ENCODE measurements at regions not wholly inside any gene's neighbourhood (a gene's known extent, or its start where the extent isn't known, plus 50 kb on each side); places are given as distances from the start of the nearest gene placed in this dataset.
A peak's percentile ranks its signal among the peaks of the same experiment; 100 is the strongest.

DNA sequence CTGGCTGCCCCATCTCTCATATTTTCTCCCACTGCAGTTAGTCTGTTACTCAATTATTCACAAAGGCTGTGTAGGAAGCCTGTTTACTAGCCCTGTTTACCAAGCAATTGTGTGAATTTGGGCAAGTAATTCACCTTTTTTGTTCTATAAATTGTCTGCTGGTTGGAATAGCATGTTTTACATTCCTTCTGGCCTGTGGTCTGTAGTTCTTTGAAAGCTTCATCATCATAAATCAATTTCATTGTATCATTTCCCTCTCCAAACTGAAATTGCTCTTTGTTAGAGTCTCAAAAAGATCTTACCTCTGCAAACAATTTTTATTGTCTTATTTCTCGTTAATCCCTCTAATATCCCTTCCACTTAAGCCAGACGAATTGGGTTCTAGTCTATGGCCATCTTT lies 1059.5 kb upstream of the ADGRL4 start:
- Histone ChIP-seq H3K9ac (ENCODE audit: insufficient read length) (no peak overlapping the region), H3K27ac (peak overlapping the region; percentile 34; the same call in 1 of the 2 replicates), H3K36me3 (ENCODE audit: insufficient read depth, low read length) (no peaks in the 10 kb centered on the region), H3K4me3 (no peak overlapping the region), H3K9me3 (ENCODE audit: low read depth, low read length) (no peaks in the 10 kb centered on the region)
- DNase-seq (ENCODE audit: low read depth, low spot score): no peak
- TF ChIP-seq FOXP2 (optimal IDR thresholded peaks at IDR 0.05; ENCODE audit: control extremely low read depth, extremely low read length, insufficient read depth) (no peak), EZH2 (IDR thresholded peaks at IDR 0.05) (no peak), POLR2AphosphoS5 (IDR thresholded peaks at IDR 0.05; ENCODE audit: borderline replicate concordance, low read depth, low read length) (no peak)

DNA sequence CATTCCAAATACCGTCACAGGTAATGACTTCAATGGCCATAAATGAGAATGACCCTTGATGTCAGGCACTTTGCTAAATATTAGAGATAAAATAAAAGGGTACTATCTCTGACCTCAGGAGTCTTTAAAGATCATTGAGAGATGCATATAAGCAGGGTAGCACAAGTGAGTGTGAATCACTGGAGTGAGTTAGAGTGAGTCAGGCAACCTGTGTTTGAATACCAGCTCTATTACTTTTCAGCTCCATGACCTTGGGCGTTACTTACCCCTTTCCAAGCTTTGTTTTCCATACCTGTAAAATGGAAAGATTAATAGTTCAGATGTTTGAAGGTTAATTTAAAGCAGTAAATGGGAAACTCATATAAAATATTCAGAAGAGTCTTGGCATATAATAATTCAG lies 1058.0 kb upstream of the ADGRL4 start:
- no peaks in the 10 kb centered on the region for H3K9me3 ChIP-seq (ENCODE audit: low read depth, low read length)
- TF ChIP-seq POLR2AphosphoS5 (IDR thresholded peaks at IDR 0.05; ENCODE audit: borderline replicate concordance, low read depth, low read length): no peak
- no peak for TF ChIP-seq EZH2 (IDR thresholded peaks at IDR 0.05)
- no peak for TF ChIP-seq FOXP2 (optimal IDR thresholded peaks at IDR 0.05; ENCODE audit: control extremely low read depth, extremely low read length, insufficient read depth)
- H3K4me3 ChIP-seq: no peak overlapping the region
- DNase-seq (ENCODE audit: low read depth, low spot score): no peak
- H3K27ac ChIP-seq: no peak overlapping the region
- no peaks in the 10 kb centered on the region for H3K36me3 ChIP-seq (ENCODE audit: insufficient read depth, low read length)
- H3K9ac ChIP-seq (ENCODE audit: insufficient read length): no peak overlapping the region

DNA sequence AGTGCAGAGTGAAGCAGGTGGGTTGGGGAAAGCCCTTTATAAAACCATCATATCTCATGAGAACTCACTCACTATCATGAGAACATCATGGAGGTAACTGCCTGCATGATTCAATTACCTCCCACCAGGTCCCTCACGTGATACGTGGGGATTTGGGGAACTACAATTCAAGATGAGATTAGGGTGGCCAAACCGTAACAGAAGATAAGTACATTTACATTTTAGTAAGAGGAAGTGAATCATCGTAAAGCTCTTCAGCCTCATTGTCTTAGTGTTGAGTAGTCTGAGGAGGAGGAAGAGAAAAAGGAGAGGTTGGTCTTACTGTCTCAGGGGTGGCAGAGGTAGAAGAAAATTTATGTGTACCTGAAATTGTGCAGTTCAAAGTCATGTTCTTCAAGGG lies 1053.4 kb upstream of the ADGRL4 start:
- TF ChIP-seq EZH2 (IDR thresholded peaks at IDR 0.05) (no peak), FOXP2 (optimal IDR thresholded peaks at IDR 0.05; ENCODE audit: control extremely low read depth, extremely low read length, insufficient read depth) (no peak), POLR2AphosphoS5 (IDR thresholded peaks at IDR 0.05; ENCODE audit: borderline replicate concordance, low read depth, low read length) (no peak)
- Histone ChIP-seq H3K9me3 (ENCODE audit: low read depth, low read length) (no peaks in the 10 kb centered on the region), H3K27ac (no peak overlapping the region), H3K4me3 (no peak overlapping the region), H3K9ac (ENCODE audit: insufficient read length) (no peak overlapping the region), H3K36me3 (ENCODE audit: insufficient read depth, low read length) (no peaks in the 10 kb centered on the region)
- no peak for DNase-seq (ENCODE audit: low read depth, low spot score)

DNA sequence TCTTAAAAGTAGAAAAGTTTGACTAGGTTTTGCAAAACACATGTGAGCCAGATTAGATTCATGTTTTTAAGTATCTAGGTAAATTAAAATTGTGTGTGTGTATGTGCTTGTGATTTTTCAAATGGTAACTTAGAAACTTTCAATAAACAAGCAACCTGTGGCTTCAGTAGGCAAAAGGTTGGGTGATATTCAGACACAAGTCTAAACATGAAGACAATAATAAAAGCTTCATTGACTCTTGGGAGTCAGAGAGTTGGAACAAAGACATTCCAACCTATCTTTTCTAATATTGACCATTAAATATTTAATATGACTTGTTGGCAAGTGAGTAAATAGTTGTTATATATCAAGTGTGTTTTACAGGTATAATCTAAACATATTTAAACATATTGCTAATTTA lies 1049.6 kb upstream of the ADGRL4 start:
- DNase-seq (ENCODE audit: low read depth, low spot score): no peak
- H3K4me3 ChIP-seq: no peak overlapping the region
- H3K36me3 ChIP-seq (ENCODE audit: insufficient read depth, low read length): no peaks in the 10 kb centered on the region
- no peaks in the 10 kb centered on the region for H3K9me3 ChIP-seq (ENCODE audit: low read depth, low read length)
- TF ChIP-seq POLR2AphosphoS5 (IDR thresholded peaks at IDR 0.05; ENCODE audit: borderline replicate concordance, low read depth, low read length) (no peak), FOXP2 (optimal IDR thresholded peaks at IDR 0.05; ENCODE audit: control extremely low read depth, extremely low read length, insufficient read depth) (no peak), EZH2 (IDR thresholded peaks at IDR 0.05) (no peak)
- H3K9ac ChIP-seq (ENCODE audit: insufficient read length): no peak overlapping the region
- no peak overlapping the region for H3K27ac ChIP-seq

DNA sequence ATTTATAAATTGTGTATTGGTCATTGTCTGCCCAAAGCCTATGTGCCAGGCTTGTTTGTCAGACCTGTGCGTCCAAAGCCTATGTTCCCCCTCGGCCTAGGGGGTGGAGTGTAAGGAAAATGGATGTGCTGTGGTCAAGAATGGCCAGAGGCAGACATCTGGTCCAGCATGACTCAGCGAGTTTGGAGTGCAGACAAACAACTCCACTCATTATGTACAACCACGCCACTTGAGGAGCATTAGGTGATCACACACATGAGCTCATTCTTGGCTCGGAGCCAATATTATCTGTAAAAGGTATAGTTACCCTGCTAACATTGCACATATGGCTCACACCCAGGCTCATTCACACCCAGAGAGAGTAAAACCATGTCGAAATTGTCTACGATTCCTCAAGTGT lies 1047.6 kb upstream of the ADGRL4 start:
- no peak for DNase-seq (ENCODE audit: low read depth, low spot score)
- Histone ChIP-seq H3K4me3 (no peak overlapping the region), H3K36me3 (ENCODE audit: insufficient read depth, low read length) (no peaks in the 10 kb centered on the region), H3K9me3 (ENCODE audit: low read depth, low read length) (no peaks in the 10 kb centered on the region), H3K27ac (no peak overlapping the region), H3K9ac (ENCODE audit: insufficient read length) (no peak overlapping the region)
- TF ChIP-seq POLR2AphosphoS5 (IDR thresholded peaks at IDR 0.05; ENCODE audit: borderline replicate concordance, low read depth, low read length): no peak

DNA sequence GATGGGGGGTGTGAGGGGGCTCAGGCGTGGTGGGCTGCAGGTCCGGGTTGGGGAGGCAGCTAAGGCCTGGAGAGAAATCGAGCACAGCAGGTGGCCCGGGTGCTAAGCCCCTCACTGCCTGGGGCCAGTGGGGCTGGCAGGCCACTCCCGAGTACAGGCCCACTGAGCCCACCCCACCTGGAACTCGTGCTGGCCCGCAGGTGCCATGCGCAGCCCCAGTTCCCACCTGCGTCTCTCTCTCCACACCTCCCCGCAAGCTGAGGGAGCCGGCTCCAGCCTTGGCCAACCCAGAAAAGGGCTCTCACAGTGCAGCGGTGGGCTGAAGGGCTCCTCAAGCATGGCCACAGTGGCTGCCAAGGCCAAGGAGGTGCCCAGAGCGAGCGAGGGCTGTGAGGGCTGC lies 1047.1 kb upstream of the ADGRL4 start:
- H3K27ac ChIP-seq: no peak overlapping the region
- H3K9me3 ChIP-seq (ENCODE audit: low read depth, low read length): no peaks in the 10 kb centered on the region
- no peak overlapping the region for H3K4me3 ChIP-seq
- no peaks in the 10 kb centered on the region for H3K36me3 ChIP-seq (ENCODE audit: insufficient read depth, low read length)
- H3K9ac ChIP-seq (ENCODE audit: insufficient read length): no peak overlapping the region
- TF ChIP-seq EZH2 (IDR thresholded peaks at IDR 0.05): no peak
- DNase-seq (ENCODE audit: low read depth, low spot score): no peak

DNA sequence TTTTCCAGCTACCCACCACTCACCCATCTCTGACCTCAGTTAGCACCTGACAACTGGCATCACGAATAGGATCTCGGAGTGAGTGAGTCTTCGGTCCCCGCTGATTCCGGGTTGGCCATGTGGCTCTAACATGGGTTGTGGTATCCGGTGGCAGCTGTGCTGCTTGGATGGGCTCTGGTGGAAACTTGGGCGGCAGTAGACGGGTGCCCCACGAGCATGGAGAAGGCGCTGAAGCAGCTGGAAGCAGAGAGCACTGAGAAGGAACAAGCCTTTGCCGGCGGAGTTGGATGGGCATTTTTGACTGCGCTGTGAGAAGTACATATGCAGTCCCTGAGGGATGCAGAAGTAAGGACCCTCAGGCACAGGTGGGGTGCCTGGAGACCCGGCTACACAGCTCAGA lies 1044.0 kb upstream of the ADGRL4 start:
- no peak overlapping the region for H3K4me3 ChIP-seq
- no peaks in the 10 kb centered on the region for H3K36me3 ChIP-seq (ENCODE audit: insufficient read depth, low read length)
- H3K9ac ChIP-seq (ENCODE audit: insufficient read length): no peak overlapping the region
- TF ChIP-seq POLR2AphosphoS5 (IDR thresholded peaks at IDR 0.05; ENCODE audit: borderline replicate concordance, low read depth, low read length): no peak
- no peak for TF ChIP-seq FOXP2 (optimal IDR thresholded peaks at IDR 0.05; ENCODE audit: control extremely low read depth, extremely low read length, insufficient read depth)
- TF ChIP-seq EZH2 (IDR thresholded peaks at IDR 0.05): no peak
- H3K9me3 ChIP-seq (ENCODE audit: low read depth, low read length): no peaks in the 10 kb centered on the region
- DNase-seq (ENCODE audit: low read depth, low spot score): no peak
- no peak overlapping the region for H3K27ac ChIP-seq

DNA sequence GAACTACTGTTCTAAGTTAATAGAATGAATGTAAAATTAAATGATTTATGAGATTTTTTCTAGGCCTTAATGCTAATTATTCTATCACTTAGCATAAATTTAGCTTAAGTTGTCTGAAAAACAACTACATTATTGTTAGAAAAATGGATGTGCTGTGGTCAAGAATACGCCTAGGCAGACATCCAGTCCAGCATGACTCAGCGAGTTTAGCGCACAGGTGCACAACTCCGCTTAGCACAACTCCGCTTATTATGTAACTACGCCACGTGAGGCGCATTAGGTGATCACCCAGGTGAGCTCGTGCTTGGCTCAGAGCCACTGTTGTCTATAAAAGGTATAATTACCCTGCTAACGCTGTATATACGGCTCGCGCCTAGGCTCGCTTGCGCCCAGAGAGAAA lies 1043.6 kb upstream of the ADGRL4 start:
- Histone ChIP-seq H3K36me3 (ENCODE audit: insufficient read depth, low read length) (no peaks in the 10 kb centered on the region), H3K9me3 (ENCODE audit: low read depth, low read length) (no peaks in the 10 kb centered on the region), H3K4me3 (no peak overlapping the region), H3K9ac (ENCODE audit: insufficient read length) (no peak overlapping the region), H3K27ac (no peak overlapping the region)
- TF ChIP-seq EZH2 (IDR thresholded peaks at IDR 0.05) (no peak), POLR2AphosphoS5 (IDR thresholded peaks at IDR 0.05; ENCODE audit: borderline replicate concordance, low read depth, low read length) (no peak)
- no peak for DNase-seq (ENCODE audit: low read depth, low spot score)

DNA sequence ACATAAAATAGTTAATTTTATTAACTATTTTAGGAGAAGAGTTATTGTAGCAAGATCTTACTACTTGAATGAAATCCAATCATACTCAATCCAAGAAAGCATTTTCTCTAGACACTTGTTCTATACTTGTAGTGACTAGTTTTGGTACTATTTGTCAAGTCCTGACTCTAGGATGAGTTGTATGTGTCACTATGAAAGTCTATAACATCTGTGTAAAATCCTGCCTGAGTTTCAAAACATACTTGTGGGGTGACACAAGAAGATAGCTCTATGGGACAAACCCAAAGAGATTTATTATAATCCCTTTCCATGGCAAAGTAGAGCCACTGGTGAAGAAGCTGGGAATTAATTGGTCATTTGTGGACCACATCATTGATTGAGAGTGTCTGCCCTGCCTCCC lies 1042.2 kb upstream of the ADGRL4 start:
- TF ChIP-seq EZH2 (IDR thresholded peaks at IDR 0.05) (no peak), POLR2AphosphoS5 (IDR thresholded peaks at IDR 0.05; ENCODE audit: borderline replicate concordance, low read depth, low read length) (no peak), FOXP2 (optimal IDR thresholded peaks at IDR 0.05; ENCODE audit: control extremely low read depth, extremely low read length, insufficient read depth) (no peak)
- DNase-seq (ENCODE audit: low read depth, low spot score): no peak

More for the DNA sequence above, 1042.2 kb upstream of the ADGRL4 start:
- no peaks in the 10 kb centered on the region for H3K36me3 ChIP-seq (ENCODE audit: insufficient read depth, low read length)
- H3K9me3 ChIP-seq (ENCODE audit: low read depth, low read length): no peaks in the 10 kb centered on the region
- H3K27ac ChIP-seq: no peak overlapping the region
- no peak overlapping the region for H3K9ac ChIP-seq (ENCODE audit: insufficient read length)
- H3K4me3 ChIP-seq: no peak overlapping the region

Data from SK-N-MC (cell line).